Osteoblast (primary cell): ENCODE measurements at regions not wholly inside any gene's neighbourhood (a gene's known extent, or its start where the extent isn't known, plus 50 kb on each side); places are given as distances from the start of the nearest gene placed in this dataset.

Experiments
- DNase-seq: peaks from one replicate; pipeline ENCODE4 v3.0.0; 2011; ENCODE audit warnings: low spot score, mixed read lengths; ENCODE audit not compliant: insufficient read length; ENCODE audit errors: missing footprints
- H2AFZ ChIP-seq: 2 replicates; pipeline ENCODE4 v1.6.0; 2011; ENCODE audit warnings: mild to moderate bottlenecking, low read length
- H3K27ac ChIP-seq: 2 replicates; pipeline ENCODE4 v1.5.1; 2011; ENCODE audit warnings: mild to moderate bottlenecking, low read depth, low read length, moderate library complexity
- H3K27me3 ChIP-seq: 2 replicates; pipeline ENCODE4 v1.6.0; 2012; ENCODE audit warnings: mild to moderate bottlenecking, control low read depth, inconsistent platforms, low read length, moderate library complexity; ENCODE audit not compliant: insufficient read depth
- H3K36me3 ChIP-seq: 2 replicates; pipeline ENCODE4 v1.5.1; 2011; ENCODE audit warnings: mild to moderate bottlenecking, low read length, control low read depth, moderate library complexity; ENCODE audit not compliant: insufficient read depth
- H3K4me1 ChIP-seq: 2 replicates; pipeline ENCODE4 v1.5.1; 2011; ENCODE audit warnings: mild to moderate bottlenecking, low read length, control low read depth, moderate library complexity; ENCODE audit not compliant: insufficient read depth
- H3K4me2 ChIP-seq: 2 replicates; pipeline ENCODE4 v1.6.0; 2011; ENCODE audit warnings: mild to moderate bottlenecking, low read length; ENCODE audit not compliant: insufficient read depth
- H3K4me3 ChIP-seq: fragments of 200-600 bp; sonication (generic); 3 replicates; pipeline ENCODE4 v1.5.1; 2012; ENCODE audit warnings: mild to moderate bottlenecking, low read length, inconsistent platforms; ENCODE audit not compliant: insufficient read depth
- H3K79me2 ChIP-seq: 2 replicates; pipeline ENCODE4 v1.6.0; 2012; ENCODE audit warnings: mild to moderate bottlenecking, low read length, control low read depth, inconsistent platforms; ENCODE audit not compliant: insufficient read depth
- H3K9me3 ChIP-seq: 2 replicates; pipeline ENCODE4 v1.5.1; 2011; ENCODE audit warnings: low read depth, low read length, control low read depth
- H4K20me1 ChIP-seq: 2 replicates; pipeline ENCODE4 v1.6.0; 2012; ENCODE audit warnings: mild to moderate bottlenecking, low read length, control low read depth; ENCODE audit not compliant: insufficient read depth
- CTCF ChIP-seq: IDR thresholded peaks from 2 replicates; pipeline ENCODE4 v1.5.1; 2011; ENCODE audit warnings: mild to moderate bottlenecking, low read depth, low read length, moderate library complexity; ENCODE audit errors: extremely low read depth

DNA sequence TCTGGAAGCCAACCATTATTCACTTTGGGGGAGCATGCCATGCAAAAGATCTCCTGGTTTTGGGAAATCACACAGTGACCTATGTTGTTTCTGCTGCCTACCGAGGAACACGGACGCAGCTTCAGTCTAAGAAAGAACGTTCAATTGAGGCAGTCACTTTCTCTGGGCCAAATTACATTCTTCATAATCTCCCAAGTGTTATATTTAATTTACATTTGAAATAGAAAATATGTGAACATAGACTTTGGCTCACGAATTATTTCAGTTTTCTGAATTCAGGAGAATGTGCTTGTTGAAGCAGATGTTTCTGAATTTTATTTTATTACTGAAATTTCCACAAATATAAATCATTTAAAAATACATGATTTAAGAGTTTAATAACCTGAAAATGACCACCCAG is 93.6 kb upstream of the KCNJ16 start:
- H3K79me2 ChIP-seq, result no peaks in the 10 kb centered on the region
- no peaks in the 10 kb centered on the region for H4K20me1 ChIP-seq
- no peak overlapping the region for H2AFZ ChIP-seq
- no peak overlapping the region for H3K4me2 ChIP-seq
- H3K36me3 ChIP-seq, result no peaks in the 10 kb centered on the region
- no peak overlapping the region for H3K27ac ChIP-seq
- H3K9me3 ChIP-seq, result no peaks in the 10 kb centered on the region
- H3K4me3 ChIP-seq, result no peak overlapping the region
- no peaks in the 10 kb centered on the region for H3K27me3 ChIP-seq
- TF ChIP-seq CTCF, result no peak
- no peak for DNase-seq
- no peaks in the 10 kb centered on the region for H3K4me1 ChIP-seq

DNA sequence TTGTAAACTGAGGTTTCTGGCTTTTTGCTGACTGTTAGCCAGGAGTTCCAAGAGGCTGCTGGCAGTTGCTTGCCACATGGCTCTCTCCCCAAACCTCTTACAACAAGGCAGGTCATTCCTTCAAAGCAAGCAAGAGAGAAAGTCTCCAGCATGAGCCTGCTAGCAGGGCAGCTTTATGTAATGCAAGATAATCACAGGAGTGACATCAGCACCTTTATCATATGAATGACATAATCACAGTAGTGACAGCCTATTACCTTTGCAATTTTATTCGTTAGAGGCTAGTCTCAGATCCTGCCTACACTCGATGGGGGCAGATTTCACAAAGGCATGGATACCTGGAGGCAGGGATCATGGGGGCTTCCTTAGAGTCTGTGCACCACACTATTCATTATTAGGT is 79.5 kb upstream of the KCNJ16 start:
- Histone ChIP-seq H3K27me3 (no peaks in the 10 kb centered on the region), H4K20me1 (no peaks in the 10 kb centered on the region), H3K4me1 (no peaks in the 10 kb centered on the region), H3K4me3 (no peak overlapping the region), H2AFZ (no peak overlapping the region), H3K4me2 (no peak overlapping the region), H3K9me3 (no peaks in the 10 kb centered on the region), H3K36me3 (no peaks in the 10 kb centered on the region), H3K27ac (no peak overlapping the region), H3K79me2 (no peaks in the 10 kb centered on the region)
- no peak for TF ChIP-seq CTCF
- no peak for DNase-seq

- H4K20me1 ChIP-seq, result no peaks in the 10 kb centered on the region
- H2AFZ ChIP-seq, result no peak overlapping the region
- no peaks in the 10 kb centered on the region for H3K27me3 ChIP-seq
- H3K4me2 ChIP-seq, result no peak overlapping the region
- H3K79me2 ChIP-seq, result no peaks in the 10 kb centered on the region
- no peak for TF ChIP-seq CTCF
- no peak overlapping the region for H3K27ac ChIP-seq
- H3K36me3 ChIP-seq, result no peaks in the 10 kb centered on the region
- no peaks in the 10 kb centered on the region for H3K4me1 ChIP-seq
- no peak for DNase-seq
- no peak overlapping the region for H3K4me3 ChIP-seq
- H3K9me3 ChIP-seq, result no peaks in the 10 kb centered on the region
These were observed 77.7 kb upstream of the KCNJ16 start for GRCh38 chr17:69997332-69997731.

GRCh38 chr17:69999253-69999652 is 75.8 kb upstream of the KCNJ16 start:
- no peak overlapping the region for H3K27ac ChIP-seq
- no peak for DNase-seq
- no peaks in the 10 kb centered on the region for H4K20me1 ChIP-seq
- no peaks in the 10 kb centered on the region for H3K36me3 ChIP-seq
- H3K4me2 ChIP-seq, result no peak overlapping the region
- H2AFZ ChIP-seq, result no peak overlapping the region
- H3K27me3 ChIP-seq, result no peaks in the 10 kb centered on the region
- H3K4me1 ChIP-seq, result no peaks in the 10 kb centered on the region
- no peaks in the 10 kb centered on the region for H3K9me3 ChIP-seq
- no peak for TF ChIP-seq CTCF
- no peaks in the 10 kb centered on the region for H3K79me2 ChIP-seq
- H3K4me3 ChIP-seq, result no peak overlapping the region
